ENCODE measurements at regions not wholly inside any gene's neighbourhood (a gene's known extent, or its start where the extent isn't known, plus 50 kb on each side); places are given as distances from the start of the nearest gene placed in this dataset.

DNA sequence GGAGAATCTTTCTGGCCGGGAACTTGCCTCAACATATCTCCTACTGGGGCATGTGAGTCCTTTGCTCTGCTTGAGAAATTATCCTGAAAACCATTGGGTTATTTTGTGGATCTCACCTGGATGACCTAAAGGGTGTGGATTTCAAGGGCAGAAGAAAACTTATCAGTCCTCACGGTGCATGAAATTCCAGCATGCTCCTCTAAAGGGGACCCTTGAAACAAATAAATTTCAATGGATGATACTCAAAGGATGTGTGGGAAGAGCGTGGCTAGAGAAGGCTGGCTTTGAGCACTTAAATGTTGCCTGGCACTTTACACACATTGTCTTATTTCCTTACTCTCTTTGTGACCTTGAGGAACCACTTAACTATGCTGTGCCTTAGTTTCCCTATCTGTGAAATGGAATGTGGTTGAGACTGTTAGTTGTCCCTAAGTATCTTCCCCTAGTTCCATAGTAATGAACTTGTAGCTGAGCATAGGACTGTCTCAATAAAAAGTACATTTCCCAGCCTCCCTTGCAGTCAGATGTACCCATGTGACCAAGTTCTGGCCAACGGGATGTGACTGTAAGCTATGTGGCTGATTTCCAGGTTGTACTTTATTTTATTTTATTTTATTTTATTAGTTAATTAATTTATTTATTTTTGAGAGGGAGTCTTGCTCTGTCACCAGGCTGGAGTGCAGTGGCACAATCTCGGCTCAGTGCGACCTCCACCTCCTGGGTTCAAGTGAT lies 81.9 kb upstream of the PTPN1 start:
- TF ChIP-seq, protein P1, sequence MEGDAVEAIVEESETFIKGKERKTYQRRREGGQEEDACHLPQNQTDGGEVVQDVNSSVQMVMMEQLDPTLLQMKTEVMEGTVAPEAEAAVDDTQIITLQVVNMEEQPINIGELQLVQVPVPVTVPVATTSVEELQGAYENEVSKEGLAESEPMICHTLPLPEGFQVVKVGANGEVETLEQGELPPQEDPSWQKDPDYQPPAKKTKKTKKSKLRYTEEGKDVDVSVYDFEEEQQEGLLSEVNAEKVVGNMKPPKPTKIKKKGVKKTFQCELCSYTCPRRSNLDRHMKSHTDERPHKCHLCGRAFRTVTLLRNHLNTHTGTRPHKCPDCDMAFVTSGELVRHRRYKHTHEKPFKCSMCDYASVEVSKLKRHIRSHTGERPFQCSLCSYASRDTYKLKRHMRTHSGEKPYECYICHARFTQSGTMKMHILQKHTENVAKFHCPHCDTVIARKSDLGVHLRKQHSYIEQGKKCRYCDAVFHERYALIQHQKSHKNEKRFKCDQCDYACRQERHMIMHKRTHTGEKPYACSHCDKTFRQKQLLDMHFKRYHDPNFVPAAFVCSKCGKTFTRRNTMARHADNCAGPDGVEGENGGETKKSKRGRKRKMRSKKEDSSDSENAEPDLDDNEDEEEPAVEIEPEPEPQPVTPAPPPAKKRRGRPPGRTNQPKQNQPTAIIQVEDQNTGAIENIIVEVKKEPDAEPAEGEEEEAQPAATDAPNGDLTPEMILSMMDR (IDR thresholded peaks at IDR 0.05): no peak
- H3K36me3 ChIP-seq (ENCODE audit: control insufficient read depth, insufficient read depth, low read length): no peaks in the 10 kb centered on the region
- no peaks in the 10 kb centered on the region for H3K36me3 Mint-ChIP-seq
- H3K4me1 Mint-ChIP-seq: no peaks in the 10 kb centered on the region
- no peaks in the 10 kb centered on the region for H3K27me3 ChIP-seq (ENCODE audit: control insufficient read depth, insufficient read depth, low read length)
- ATAC-seq (no peak), DNase-seq (no peak)
- H3K27me3 Mint-ChIP-seq (ENCODE audit: low read depth in 2 of 2): peaks cover 29 to 34% of the 10 kb centered on the region in 2 donors
- no peak overlapping the region for H3K27ac ChIP-seq (ENCODE audit: low read length)
- no peaks in the 10 kb centered on the region for H3K4me1 ChIP-seq (ENCODE audit: control insufficient read depth, insufficient read depth, low read length)
- no peak overlapping the region for H3K4me3 Mint-ChIP-seq
- H3K9me3 ChIP-seq (ENCODE audit: control insufficient read depth, insufficient read depth, low read length): no peaks in the 10 kb centered on the region
- H3K4me3 ChIP-seq (ENCODE audit: low read length): no peak overlapping the region
- intact Hi-C loops (cut with micrococcal nuclease): no loop called here
- WGBS (ENCODE audit: insufficient coverage): 88% methylated on average over 3 of the region's 6 CpGs
- H3K9me3 Mint-ChIP-seq: no peaks in the 10 kb centered on the region
- H3K27ac Mint-ChIP-seq: no peak overlapping the region

DNA sequence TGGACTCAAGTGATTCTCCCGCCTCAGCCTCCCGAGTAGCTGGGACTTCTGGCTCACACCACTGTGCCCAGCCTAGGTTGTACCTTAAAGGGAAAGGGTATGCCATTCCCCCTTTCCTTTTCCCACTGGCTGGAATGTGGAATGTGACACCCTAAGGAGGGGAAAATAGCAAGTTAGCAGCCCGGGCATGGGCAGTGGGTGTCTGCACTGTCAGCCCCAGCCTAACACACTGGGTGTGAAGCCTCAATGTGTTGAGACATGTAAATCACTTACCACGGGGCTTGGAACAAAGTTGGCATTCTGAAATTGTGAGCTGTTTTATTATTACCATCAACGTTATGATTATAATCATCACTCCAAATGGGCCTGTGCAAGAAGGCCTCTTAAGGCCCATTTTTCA lies 80.8 kb upstream of the PTPN1 start:
- H3K9me3 Mint-ChIP-seq: no peaks in the 10 kb centered on the region
- DNase-seq (no peak), ATAC-seq (no peak)
- Histone ChIP-seq H3K27me3 (ENCODE audit: control insufficient read depth, insufficient read depth, low read length) (no peaks in the 10 kb centered on the region), H3K4me1 (ENCODE audit: control insufficient read depth, insufficient read depth, low read length) (no peaks in the 10 kb centered on the region), H3K9me3 (ENCODE audit: control insufficient read depth, insufficient read depth, low read length) (no peaks in the 10 kb centered on the region), H3K27ac (ENCODE audit: low read length) (no peak overlapping the region), H3K4me3 (ENCODE audit: low read length) (no peak overlapping the region), H3K36me3 (ENCODE audit: control insufficient read depth, insufficient read depth, low read length) (no peaks in the 10 kb centered on the region)
- TF ChIP-seq, protein P1 (IDR thresholded peaks at IDR 0.05): no peak
- no peaks in the 10 kb centered on the region for H3K4me1 Mint-ChIP-seq
- intact Hi-C loops (cut with micrococcal nuclease): no loop called here
- H3K4me3 Mint-ChIP-seq: no peak overlapping the region
- peaks cover 25 to 34% of the 10 kb centered on the region in 2 donors for H3K27me3 Mint-ChIP-seq (ENCODE audit: low read depth in 2 of 2)
- no peak overlapping the region for H3K27ac Mint-ChIP-seq
- 69% methylated on average over 4 of the region's 5 CpGs for WGBS (ENCODE audit: insufficient coverage)
- no peaks in the 10 kb centered on the region for H3K36me3 Mint-ChIP-seq

DNA sequence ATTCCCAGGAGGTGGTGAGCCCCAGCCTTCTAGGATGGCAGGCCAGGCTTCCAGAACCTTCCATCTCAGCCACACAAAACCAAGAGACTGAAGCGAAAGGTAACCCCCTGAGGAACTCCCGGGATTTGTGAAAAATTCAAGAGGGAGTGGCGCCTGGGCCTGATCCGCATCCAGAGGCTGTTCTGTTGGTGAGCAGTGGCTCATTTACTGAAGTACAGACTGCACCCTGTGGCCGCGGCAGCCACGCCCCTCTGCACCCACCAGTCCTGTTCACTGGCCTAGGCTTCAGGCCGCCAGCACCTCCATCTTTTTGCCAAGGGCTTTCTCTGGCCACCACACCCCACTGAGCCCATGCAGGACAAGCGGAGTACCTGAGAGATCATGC lies 79.1 kb upstream of the PTPN1 start:
- Histone ChIP-seq H3K4me1 (ENCODE audit: control insufficient read depth, insufficient read depth, low read length) (no peaks in the 10 kb centered on the region), H3K4me3 (ENCODE audit: low read length) (no peak overlapping the region), H3K36me3 (ENCODE audit: control insufficient read depth, insufficient read depth, low read length) (no peaks in the 10 kb centered on the region), H3K27me3 (ENCODE audit: control insufficient read depth, insufficient read depth, low read length) (no peaks in the 10 kb centered on the region), H3K9me3 (ENCODE audit: control insufficient read depth, insufficient read depth, low read length) (no peaks in the 10 kb centered on the region), H3K27ac (ENCODE audit: low read length) (no peak overlapping the region)
- Mint-ChIP-seq H3K4me1 (no peaks in the 10 kb centered on the region), H3K27ac (no peak overlapping the region), H3K9me3 (no peaks in the 10 kb centered on the region), H3K27me3 (ENCODE audit: low read depth in 2 of 2) (peaks cover 25 to 34% of the 10 kb centered on the region in 2 donors), H3K4me3 (no peak overlapping the region), H3K36me3 (no peaks in the 10 kb centered on the region)
- TF ChIP-seq, protein P1 (IDR thresholded peaks at IDR 0.05): no peak
- WGBS (ENCODE audit: insufficient coverage): 95% methylated on average over 9 of the region's 9 CpGs
- intact Hi-C loops (cut with micrococcal nuclease): no loop called here
- DNase-seq: no peak
- ATAC-seq: no peak
